Tongue (tissue), 1 donor: ENCODE measurements at regions not wholly inside any gene's neighbourhood (a gene's known extent, or its start where the extent isn't known, plus 50 kb on each side); places are given as distances from the start of the nearest gene placed in this dataset.

Experiments
- DNase-seq: peaks from one replicate; pipeline ENCODE4 v3.0.0-alpha.2; 2015

- no peak for DNase-seq
These were observed 492.2 kb upstream of the DAB1 start for GRCh38 chr1:57916041-57916440.

GRCh38 chr1:57911427-57911826 is 487.6 kb upstream of the DAB1 start:
- no peak for DNase-seq

GRCh38 chr1:57910782-57911181 is 486.9 kb upstream of the DAB1 start:
- no peak for DNase-seq

- peak; percentile 6 for DNase-seq
These were observed 486.4 kb upstream of the DAB1 start for GRCh38 chr1:57910305-57910704.

GRCh38 chr1:57908147-57908890 is 484.5 kb upstream of the DAB1 start:
- peak; percentile 15 for DNase-seq

GRCh38 chr1:57901208-57901919 is 477.5 kb upstream of the DAB1 start:
- DNase-seq: no peak

- DNase-seq: no peak
These were observed 474.7 kb upstream of the DAB1 start for GRCh38 chr1:57898531-57898930.

- DNase-seq: no peak
These were observed 473.7 kb upstream of the DAB1 start for GRCh38 chr1:57897581-57897980.

- DNase-seq: no peak
These were observed 470.5 kb upstream of the DAB1 start for GRCh38 chr1:57894315-57894714.

GRCh38 chr1:57889676-57890320 is 465.9 kb upstream of the DAB1 start:
- DNase-seq: no peak

- no peak for DNase-seq
These were observed 464.2 kb upstream of the DAB1 start for GRCh38 chr1:57887964-57888491.

GRCh38 chr1:57886376-57886775 is 462.5 kb upstream of the DAB1 start:
- no peak for DNase-seq

- no peak for DNase-seq
These were observed 459.8 kb upstream of the DAB1 start for GRCh38 chr1:57883642-57883995.

- DNase-seq: no peak
These were observed 459.2 kb upstream of the DAB1 start for GRCh38 chr1:57882934-57883641.

- no peak for DNase-seq
These were observed 458.2 kb upstream of the DAB1 start for GRCh38 chr1:57882072-57882471.

- no peak for DNase-seq
These were observed 457.8 kb upstream of the DAB1 start for GRCh38 chr1:57881639-57882038.

- no peak for DNase-seq
These were observed 455.8 kb upstream of the DAB1 start for GRCh38 chr1:57879700-57880099.

- no peak for DNase-seq
These were observed 450.6 kb upstream of the DAB1 start for GRCh38 chr1:57874418-57874877.

GRCh38 chr1:57872913-57873312 is 449.1 kb upstream of the DAB1 start:
- DNase-seq: no peak

- no peak for DNase-seq
These were observed 445.0 kb upstream of the DAB1 start for GRCh38 chr1:57868908-57869307.

- no peak for DNase-seq
These were observed 444.4 kb upstream of the DAB1 start for GRCh38 chr1:57868239-57868638.

- DNase-seq: no peak
These were observed 443.1 kb upstream of the DAB1 start for GRCh38 chr1:57866998-57867397.
